ENCODE measurements at regions not wholly inside any gene's neighbourhood (a gene's known extent, or its start where the extent isn't known, plus 50 kb on each side); places are given as distances from the start of the nearest gene placed in this dataset.

GRCh38 chr16:54545854-54546511, 259.4 kb upstream of the IRX3 start:
- Mint-ChIP-seq H3K27me3 (peaks cover 1% of the 10 kb centered on the region), H3K36me3 (ENCODE audit: low read depth) (no peaks in the 10 kb centered on the region), H3K27ac (no peak overlapping the region), H3K9me3 (no peaks in the 10 kb centered on the region), H3K4me3 (no peak overlapping the region), H3K4me1 (ENCODE audit: low read depth) (no peaks in the 10 kb centered on the region)
- DNase-seq = no peak
- no peak for ATAC-seq
- no peak for TF ChIP-seq CTCF (IDR thresholded peaks at IDR 0.05)
- CTCF ChIA-PET = no interaction called here
- intact Hi-C loops (cut with micrococcal nuclease) = no loop called here
- POLR2A ChIA-PET = no interaction called here

GRCh38 chr16:54544553-54545180, 258.1 kb upstream of the IRX3 start:
- ChIA-PET POLR2A (no interaction called here), CTCF (no interaction called here)
- Mint-ChIP-seq H3K9me3 (no peaks in the 10 kb centered on the region), H3K36me3 (ENCODE audit: low read depth) (no peaks in the 10 kb centered on the region), H3K4me3 (no peak overlapping the region), H3K4me1 (ENCODE audit: low read depth) (no peaks in the 10 kb centered on the region), H3K27me3 (peaks cover 1% of the 10 kb centered on the region), H3K27ac (no peak overlapping the region)
- DNase-seq (no peak), ATAC-seq (no peak)
- intact Hi-C loops (cut with micrococcal nuclease) = no loop called here
- no peak for TF ChIP-seq CTCF (IDR thresholded peaks at IDR 0.05)

- Mint-ChIP-seq H3K27ac (no peak overlapping the region), H3K4me3 (no peak overlapping the region), H3K36me3 (ENCODE audit: low read depth) (no peaks in the 10 kb centered on the region), H3K9me3 (no peaks in the 10 kb centered on the region), H3K4me1 (ENCODE audit: low read depth) (no peaks in the 10 kb centered on the region), H3K27me3 (no peaks in the 10 kb centered on the region)
- ChIA-PET CTCF (no interaction called here), POLR2A (no interaction called here)
- DNase-seq (no peak), ATAC-seq (no peak)
- no peak for TF ChIP-seq CTCF (IDR thresholded peaks at IDR 0.05)
- intact Hi-C loops (cut with micrococcal nuclease) = no loop called here
These were observed 256.4 kb upstream of the IRX3 start for GRCh38 chr16:54542805-54543505.

GRCh38 chr16:54540525-54541180, 254.1 kb upstream of the IRX3 start:
- H3K4me1 Mint-ChIP-seq (ENCODE audit: low read depth) = no peaks in the 10 kb centered on the region
- H3K36me3 Mint-ChIP-seq (ENCODE audit: low read depth) = no peaks in the 10 kb centered on the region
- no peaks in the 10 kb centered on the region for H3K27me3 Mint-ChIP-seq
- DNase-seq = no peak
- H3K4me3 Mint-ChIP-seq = no peak overlapping the region
- ATAC-seq = no peak
- intact Hi-C loops (cut with micrococcal nuclease) = no loop called here
- TF ChIP-seq CTCF (IDR thresholded peaks at IDR 0.05) = no peak
- peaks cover 1% of the 10 kb centered on the region for H3K9me3 Mint-ChIP-seq
- H3K27ac Mint-ChIP-seq = no peak overlapping the region
- CTCF ChIA-PET = no interaction called here
- POLR2A ChIA-PET = no interaction called here

- H3K36me3 Mint-ChIP-seq (ENCODE audit: low read depth) = no peaks in the 10 kb centered on the region
- H3K4me1 Mint-ChIP-seq (ENCODE audit: low read depth) = no peaks in the 10 kb centered on the region
- intact Hi-C loops (cut with micrococcal nuclease) = no loop called here
- no peak overlapping the region for H3K4me3 Mint-ChIP-seq
- H3K27ac Mint-ChIP-seq = no peak overlapping the region
- H3K27me3 Mint-ChIP-seq = no peaks in the 10 kb centered on the region
- peaks cover 1% of the 10 kb centered on the region for H3K9me3 Mint-ChIP-seq
- ChIA-PET CTCF (no interaction called here), POLR2A (no interaction called here)
- DNase-seq (no peak), ATAC-seq (no peak)
- no peak for TF ChIP-seq CTCF (IDR thresholded peaks at IDR 0.05)
These were observed 251.7 kb upstream of the IRX3 start for GRCh38 chr16:54538276-54538675.
